ENCODE measurements at regions not wholly inside any gene's neighbourhood (a gene's known extent, or its start where the extent isn't known, plus 50 kb on each side); places are given as distances from the start of the nearest gene placed in this dataset.

DNA sequence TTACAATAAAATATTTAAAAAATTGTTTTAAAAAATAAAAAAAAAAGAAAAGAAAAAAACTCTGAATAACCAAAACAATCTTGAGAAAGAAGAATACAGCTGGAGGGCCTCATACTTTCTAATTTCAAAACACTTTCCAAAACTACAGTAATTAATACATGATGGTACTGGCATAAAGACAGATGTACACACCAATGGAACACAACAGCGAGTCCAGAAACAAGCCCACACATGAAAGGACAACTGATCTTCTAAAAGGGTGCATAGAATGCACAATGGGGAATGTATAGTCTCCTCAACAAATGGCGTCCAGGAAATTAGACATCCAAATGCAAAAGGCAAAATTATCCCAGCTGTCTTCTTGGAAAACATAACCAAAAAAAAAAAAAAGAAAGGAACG, 99.6 kb downstream of the LURAP1L start:
- TF ChIP-seq POLR2A (IDR thresholded peaks at IDR 0.05) (no peak), CTCF (IDR thresholded peaks at IDR 0.05) (no peak)
- no peak for DNase-seq
- intact Hi-C loops (cut with DNase I): no loop called here
- H3K4me3 ChIP-seq (replicated peaks in 1 of 3): no peak overlapping the region
- no peaks in the 10 kb centered on the region for H3K27me3 ChIP-seq
- H3K27ac ChIP-seq: no peak overlapping the region
- no peaks in the 10 kb centered on the region for H3K4me1 ChIP-seq
- 84 to 89% methylated on average over 3 of the region's 3 CpGs for whole genome bisulfite sequencing, 2 donors
- H3K36me3 ChIP-seq: no peaks in the 10 kb centered on the region
- no peaks in the 10 kb centered on the region for H3K9me3 ChIP-seq

DNA sequence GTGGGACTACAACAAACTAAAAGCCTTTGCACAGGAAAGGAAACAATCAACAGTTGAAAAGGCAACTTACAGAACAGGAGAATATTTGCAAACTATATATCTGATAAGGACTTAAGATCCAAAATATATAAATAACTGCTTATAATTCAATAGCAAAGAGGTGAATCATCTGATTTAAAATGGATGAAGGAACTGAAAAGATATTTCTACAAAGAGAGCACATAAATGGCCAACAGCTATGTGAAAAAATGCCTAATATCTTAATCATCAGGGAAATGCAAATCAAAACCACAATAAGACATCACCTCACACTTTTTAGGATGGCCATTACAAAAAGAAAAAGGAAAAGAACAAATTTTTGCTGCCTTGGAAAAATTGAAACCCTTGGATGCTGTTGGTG, 100.4 kb downstream of the LURAP1L start:
- TF ChIP-seq POLR2A (IDR thresholded peaks at IDR 0.05) (no peak), CTCF (IDR thresholded peaks at IDR 0.05) (no peak)
- intact Hi-C loops (cut with DNase I): no loop called here
- Histone ChIP-seq H3K4me1 (no peaks in the 10 kb centered on the region), H3K36me3 (no peaks in the 10 kb centered on the region), H3K27ac (no peak overlapping the region), H3K27me3 (no peaks in the 10 kb centered on the region), H3K4me3 (replicated peaks in 1 of 3) (no peak overlapping the region), H3K9me3 (no peaks in the 10 kb centered on the region)
- no peak for DNase-seq

DNA sequence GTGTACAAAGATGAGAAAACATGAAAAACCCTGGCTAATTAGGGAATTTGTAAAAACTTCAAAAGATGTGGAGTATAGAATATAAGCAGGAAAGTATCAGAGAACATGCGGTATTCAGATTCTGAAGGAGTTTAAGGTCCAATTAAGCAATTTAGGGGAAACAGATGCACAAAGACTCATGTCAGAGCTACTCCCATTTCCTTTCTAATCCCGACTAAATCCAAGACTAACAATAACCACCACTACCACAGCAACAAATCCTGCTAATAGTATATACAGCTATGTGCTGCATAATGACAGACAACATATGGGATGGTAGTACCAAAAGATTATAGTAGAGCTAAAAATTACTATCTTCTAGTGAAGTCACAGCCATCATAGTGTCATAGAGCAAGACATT, 102.1 kb downstream of the LURAP1L start:
- TF ChIP-seq CTCF (IDR thresholded peaks at IDR 0.05) (no peak), POLR2A (IDR thresholded peaks at IDR 0.05) (no peak)
- H3K27ac ChIP-seq: no peak overlapping the region
- H3K9me3 ChIP-seq: no peaks in the 10 kb centered on the region
- no peak overlapping the region for H3K4me3 ChIP-seq (replicated peaks in 1 of 3)
- no peaks in the 10 kb centered on the region for H3K36me3 ChIP-seq
- no peaks in the 10 kb centered on the region for H3K4me1 ChIP-seq
- H3K27me3 ChIP-seq: no peaks in the 10 kb centered on the region
- no peak for DNase-seq
- WGBS, 2 donors: 38 to 46% methylated on average over 2 of the region's 2 CpGs
- intact Hi-C loops (cut with DNase I): no loop called here

DNA sequence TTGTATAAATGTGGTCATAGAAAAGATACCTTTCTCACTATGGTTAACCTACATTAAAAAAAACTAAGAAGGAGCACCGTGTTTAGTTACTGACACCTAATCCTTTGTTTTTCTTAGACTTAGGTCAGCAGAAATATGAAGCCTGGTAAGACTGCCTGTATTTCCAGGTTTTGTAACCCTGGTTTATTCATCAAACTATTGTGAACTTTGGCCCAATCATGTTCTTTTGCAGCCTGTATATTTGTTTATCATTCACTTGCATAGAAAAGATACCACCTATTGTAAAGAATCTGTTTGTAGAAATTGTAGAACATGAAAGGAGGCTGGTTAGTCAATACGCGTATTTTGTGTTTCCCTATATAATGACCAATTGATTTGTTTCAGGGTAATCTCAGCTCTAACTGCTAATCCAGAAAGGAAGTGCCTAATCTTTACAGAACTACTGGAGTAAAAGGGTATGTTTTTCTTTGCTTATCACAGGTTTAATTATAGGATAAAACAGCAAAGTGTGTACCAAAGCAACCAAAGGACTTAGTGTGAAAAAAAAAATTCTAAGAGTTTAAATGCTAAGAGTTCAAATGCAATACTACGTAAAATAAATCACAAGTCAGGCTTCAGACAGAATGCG, 103.6 kb downstream of the LURAP1L start:
- Histone ChIP-seq H3K4me1 (no peaks in the 10 kb centered on the region), H3K4me3 (replicated peaks in 1 of 3) (no peak overlapping the region), H3K27ac (no peak overlapping the region), H3K27me3 (no peaks in the 10 kb centered on the region), H3K9me3 (no peaks in the 10 kb centered on the region), H3K36me3 (no peaks in the 10 kb centered on the region)
- TF ChIP-seq POLR2A (IDR thresholded peaks at IDR 0.05): no peak
- TF ChIP-seq CTCF (IDR thresholded peaks at IDR 0.05): no peak
- 40 to 41% methylated on average over 5 of the region's 5 CpGs for WGBS, 2 donors
- no peak for DNase-seq
- intact Hi-C loops (cut with DNase I): no loop called here

DNA sequence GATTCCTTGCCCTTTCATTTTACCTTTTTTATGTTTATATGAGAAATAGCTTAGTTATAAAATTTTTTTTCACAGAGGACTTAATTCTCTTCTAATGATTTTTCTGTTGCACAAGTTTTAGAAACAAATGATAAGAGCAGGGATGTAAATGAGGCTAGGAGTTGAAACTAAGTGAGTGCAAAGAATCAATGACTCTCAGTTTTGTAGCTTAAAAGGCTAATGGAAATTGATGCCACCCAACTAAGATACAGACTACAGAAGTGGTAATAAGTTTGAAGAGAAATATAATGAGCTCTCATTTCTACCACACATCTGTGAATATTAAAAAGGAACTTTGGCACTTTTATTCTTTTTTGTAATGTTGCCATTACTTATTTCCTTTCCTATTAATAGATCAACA, 105.1 kb downstream of the LURAP1L start:
- TF ChIP-seq CTCF (IDR thresholded peaks at IDR 0.05) (no peak), POLR2A (IDR thresholded peaks at IDR 0.05) (no peak)
- no peaks in the 10 kb centered on the region for H3K9me3 ChIP-seq
- no peak overlapping the region for H3K27ac ChIP-seq
- no peak for DNase-seq
- H3K36me3 ChIP-seq: no peaks in the 10 kb centered on the region
- no peak overlapping the region for H3K4me3 ChIP-seq (replicated peaks in 1 of 3)
- H3K27me3 ChIP-seq: no peaks in the 10 kb centered on the region
- intact Hi-C loops (cut with DNase I): loop anchor here (5.0 kb wide), 1 partner anchor 158 kb away; no protein-coding TSS in a partner anchor
- no peaks in the 10 kb centered on the region for H3K4me1 ChIP-seq

All from thyroid gland (tissue), 4 donors.